SK-N-SH treated with all-trans-retinoic acid at 6 μM for 48 hours (cell line): ENCODE measurements at regions not wholly inside any gene's neighbourhood (a gene's known extent, or its start where the extent isn't known, plus 50 kb on each side); places are given as distances from the start of the nearest gene placed in this dataset.

ENCODE experiments used
- ATAC-seq: fragments of 200-7000 bp; cut with Tn5 transposase; 3 replicates; pipeline ENCODE4 v1.9.1; 2020; ENCODE audit warnings: mild to moderate bottlenecking, moderate library complexity
- BACH2 ChIP-seq: fragments of 250-450 bp; sonication (Bioruptor Pico); IDR thresholded peaks from 2 replicates; pipeline ENCODE4 v1.9.0; 2021; ENCODE audit warnings: mild to moderate bottlenecking, borderline replicate concordance
- CREB5 ChIP-seq: fragments of 250-450 bp; sonication (Bioruptor Pico); IDR thresholded peaks from 2 replicates; pipeline ENCODE4 v1.5.1; 2020; ENCODE audit warnings: low read depth, mild to moderate bottlenecking, moderate library complexity
- CSDC2 ChIP-seq: fragments of 250-450 bp; sonication (Bioruptor Pico); IDR thresholded peaks from 2 replicates; pipeline ENCODE4 v1.5.0; 2020; ENCODE audit warnings: mild to moderate bottlenecking, moderate library complexity
- ESRRG ChIP-seq: fragments of 250-450 bp; sonication (Bioruptor Pico); IDR thresholded peaks from 2 replicates; pipeline ENCODE4 v1.6.1; 2021; ENCODE audit warnings: mild to moderate bottlenecking
- GLIS3 ChIP-seq: fragments of 250-450 bp; sonication (Bioruptor Pico); IDR thresholded peaks from 2 replicates; pipeline ENCODE4 v1.5.0; 2020; ENCODE audit warnings: mild to moderate bottlenecking, moderate library complexity
- ISL1 ChIP-seq: fragments of 250-450 bp; sonication (Bioruptor Pico); IDR thresholded peaks from 2 replicates; pipeline ENCODE4 v2.1.2; 2022; ENCODE audit warnings: mild to moderate bottlenecking, moderate library complexity
- OSR1 ChIP-seq: fragments of 250-450 bp; sonication (Bioruptor Pico); IDR thresholded peaks from 2 replicates; pipeline ENCODE4 v1.8.0; 2022; ENCODE audit warnings: moderate library complexity, mild to moderate bottlenecking, inconsistent platforms
- PATZ1 ChIP-seq: fragments of 250-450 bp; sonication (Bioruptor Pico); IDR thresholded peaks from 2 replicates; pipeline ENCODE4 v1.8.0; 2020; ENCODE audit warnings: mild to moderate bottlenecking, moderate library complexity, borderline replicate concordance
- POU6F1 ChIP-seq: fragments of 250-450 bp; sonication (Bioruptor Pico); IDR thresholded peaks from 2 replicates; pipeline ENCODE4 v1.8.0; 2021; ENCODE audit warnings: low read depth, mild to moderate bottlenecking, moderate library complexity, borderline replicate concordance
- RARB ChIP-seq: fragments of 250-450 bp; sonication (Bioruptor Pico); IDR thresholded peaks from 2 replicates; pipeline ENCODE4 v1.8.0; 2021; ENCODE audit warnings: mild to moderate bottlenecking, moderate library complexity
- SNAI2 ChIP-seq: fragments of 250-450 bp; sonication (Bioruptor Pico); IDR thresholded peaks from 2 replicates; pipeline ENCODE4 v1.5.0; 2020; ENCODE audit warnings: mild to moderate bottlenecking, moderate library complexity
- TCF4 ChIP-seq: fragments of 250-450 bp; sonication (Bioruptor Pico); IDR thresholded peaks from 2 replicates; pipeline ENCODE4 v1.8.0; 2021; ENCODE audit warnings: mild to moderate bottlenecking, moderate library complexity, borderline replicate concordance
- TOX ChIP-seq: fragments of 250-450 bp; sonication (Bioruptor Pico); IDR thresholded peaks from 2 replicates; pipeline ENCODE4 v1.8.0; 2021; ENCODE audit warnings: mild to moderate bottlenecking, moderate library complexity, borderline replicate concordance
- TSHZ2 ChIP-seq: fragments of 250-450 bp; sonication (Bioruptor Pico); IDR thresholded peaks from 2 replicates; pipeline ENCODE4 v1.5.0; 2020; ENCODE audit warnings: mild to moderate bottlenecking, moderate library complexity
- ZC3H10 ChIP-seq: fragments of 250-450 bp; sonication (Bioruptor Pico); IDR thresholded peaks from 2 replicates; pipeline ENCODE4 v1.5.1; 2021; ENCODE audit warnings: mild to moderate bottlenecking, moderate library complexity
- ZFP3 ChIP-seq: fragments of 250-450 bp; sonication (Bioruptor Pico); IDR thresholded peaks from 2 replicates; pipeline ENCODE4 v1.5.0; 2020; ENCODE audit warnings: mild to moderate bottlenecking, moderate library complexity
- ZFP30 ChIP-seq: fragments of 450-650 bp; formaldehyde crosslinking; IDR thresholded peaks from 2 replicates; pipeline ENCODE4 v1.5.0; 2022; ENCODE audit warnings: mild to moderate bottlenecking, moderate library complexity
- ZNF565 ChIP-seq: fragments of 450-650 bp; formaldehyde crosslinking; conservative IDR thresholded peaks from 2 replicates; pipeline ENCODE4 v1.5.0; 2020; ENCODE audit warnings: low read depth, mild to moderate bottlenecking, moderate library complexity
- ZNF70 ChIP-seq: fragments of 450-650 bp; formaldehyde crosslinking; IDR thresholded peaks from 2 replicates; pipeline ENCODE4 v1.5.0; 2020; ENCODE audit warnings: mild to moderate bottlenecking, moderate library complexity
- ZNF8 ChIP-seq: fragments of 450-650 bp; formaldehyde crosslinking; IDR thresholded peaks from 2 replicates; pipeline ENCODE4 v1.5.0; 2020; ENCODE audit warnings: mild to moderate bottlenecking, moderate library complexity

- TF ChIP-seq ZFP30, result no peak
- no peak for ATAC-seq
These were observed 651.2 kb downstream of the DIPK2A start for GRCh38 chr3:144622845-144623244.

GRCh38 chr3:144624656-144625055, 653.0 kb downstream of the DIPK2A start:
- TF ChIP-seq SNAI2 (CRISPR knock-in tag), result no peak
- TF ChIP-seq ZNF8 (CRISPR knock-in tag), result no peak
- TF ChIP-seq BACH2 (CRISPR knock-in tag), result no peak
- no peak for TF ChIP-seq TCF4 (CRISPR knock-in tag)
- no peak for TF ChIP-seq CREB5 (CRISPR knock-in tag)
- TF ChIP-seq ESRRG (CRISPR knock-in tag), result no peak
- TF ChIP-seq GLIS3, result no peak
- TF ChIP-seq PATZ1 (CRISPR knock-in tag), result no peak
- no peak for TF ChIP-seq ZFP3 (CRISPR knock-in tag)
- no peak for TF ChIP-seq TSHZ2 (CRISPR knock-in tag)
- TF ChIP-seq ZNF70, result no peak

GRCh38 chr3:144626835-144627234, 655.2 kb downstream of the DIPK2A start:
- no peak for ATAC-seq
- TF ChIP-seq ZFP30 (no peak), ISL1 (CRISPR knock-in tag) (no peak), GLIS3 (no peak), TOX (CRISPR knock-in tag) (no peak), RARB (CRISPR knock-in tag) (no peak), ZNF70 (no peak), POU6F1 (CRISPR knock-in tag) (no peak), OSR1 (no peak), TSHZ2 (CRISPR knock-in tag) (no peak), CSDC2 (no peak), ZNF565 (CRISPR knock-in tag) (no peak), ZNF8 (CRISPR knock-in tag) (no peak), PATZ1 (CRISPR knock-in tag) (no peak), CREB5 (CRISPR knock-in tag) (no peak), TCF4 (CRISPR knock-in tag) (no peak), ZC3H10 (no peak), ZFP3 (CRISPR knock-in tag) (no peak), ESRRG (CRISPR knock-in tag) (no peak), BACH2 (CRISPR knock-in tag) (no peak)

More at GRCh38 chr3:144624656-144625055, 653.0 kb downstream of the DIPK2A start:
- ATAC-seq, result no peak
